Mesothelial cell of epicardium (in vitro differentiated cells): ENCODE measurements at regions not wholly inside any gene's neighbourhood (a gene's known extent, or its start where the extent isn't known, plus 50 kb on each side); places are given as distances from the start of the nearest gene placed in this dataset.

ENCODE experiments used
- DNase-seq, 2 experiments: peaks; one replicate each; pipeline ENCODE4 v3.0.0; 2021; ENCODE audit warnings: low spot score in 2 of 2; ENCODE audit not compliant: unreplicated experiment in 2 of 2
- H3K27ac Mint-ChIP-seq: 2 replicates; pipeline ENCODE4 v1.8.0; 2021; ENCODE audit warnings: mixed read lengths
- H3K27me3 Mint-ChIP-seq: 2 replicates; pipeline ENCODE4 v1.8.0; 2021; ENCODE audit warnings: low read depth, mixed read lengths
- H3K36me3 Mint-ChIP-seq: 2 replicates; pipeline ENCODE4 v1.8.0; 2021; ENCODE audit warnings: mixed read lengths
- H3K4me1 Mint-ChIP-seq: 2 replicates; pipeline ENCODE4 v1.8.0; 2021; ENCODE audit warnings: mixed read lengths
- H3K4me3 Mint-ChIP-seq: 2 replicates; pipeline ENCODE4 v1.8.0; 2021; ENCODE audit warnings: mild to moderate bottlenecking, moderate library complexity, mixed read lengths
- H3K9me3 Mint-ChIP-seq: 2 replicates; pipeline ENCODE4 v1.8.0; 2021; ENCODE audit warnings: mixed read lengths
- TF ChIP-seq, protein P1 (sequence below): fragments of 200-600 bp; sonication (generic); IDR thresholded peaks from one replicate; pipeline ENCODE4 v1.5.0; 2021; ENCODE audit warnings: antibody characterized with exemption; ENCODE audit not compliant: unreplicated experiment

DNA sequence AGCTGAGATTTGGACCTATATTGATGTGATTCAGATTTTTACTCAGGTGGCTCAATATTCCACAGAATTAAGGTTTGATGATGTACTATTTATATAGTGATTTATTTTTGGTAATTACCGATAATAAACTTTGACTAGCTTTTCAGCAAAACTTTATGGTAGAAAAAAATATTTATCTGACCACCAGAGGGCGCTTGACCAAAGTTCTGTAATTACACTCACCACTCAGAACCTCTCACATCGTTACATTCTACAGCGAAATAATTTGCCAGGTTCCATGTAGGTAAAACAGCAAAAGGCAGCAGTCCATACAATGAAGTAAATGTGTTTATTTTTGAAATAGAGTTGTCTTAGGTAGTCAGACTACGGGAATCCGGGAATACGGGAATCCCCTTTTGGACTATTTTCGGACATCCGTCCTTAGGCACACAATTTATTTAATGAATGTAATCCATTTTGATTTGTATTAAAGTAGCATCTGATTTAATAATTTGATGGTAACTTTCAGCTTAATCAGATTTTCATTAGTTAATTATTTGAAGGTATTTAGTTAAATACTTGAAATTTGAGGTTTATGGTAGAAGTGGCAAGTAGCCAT, 143.0 kb upstream of the DDHD1 start:
- TF ChIP-seq, protein P1, sequence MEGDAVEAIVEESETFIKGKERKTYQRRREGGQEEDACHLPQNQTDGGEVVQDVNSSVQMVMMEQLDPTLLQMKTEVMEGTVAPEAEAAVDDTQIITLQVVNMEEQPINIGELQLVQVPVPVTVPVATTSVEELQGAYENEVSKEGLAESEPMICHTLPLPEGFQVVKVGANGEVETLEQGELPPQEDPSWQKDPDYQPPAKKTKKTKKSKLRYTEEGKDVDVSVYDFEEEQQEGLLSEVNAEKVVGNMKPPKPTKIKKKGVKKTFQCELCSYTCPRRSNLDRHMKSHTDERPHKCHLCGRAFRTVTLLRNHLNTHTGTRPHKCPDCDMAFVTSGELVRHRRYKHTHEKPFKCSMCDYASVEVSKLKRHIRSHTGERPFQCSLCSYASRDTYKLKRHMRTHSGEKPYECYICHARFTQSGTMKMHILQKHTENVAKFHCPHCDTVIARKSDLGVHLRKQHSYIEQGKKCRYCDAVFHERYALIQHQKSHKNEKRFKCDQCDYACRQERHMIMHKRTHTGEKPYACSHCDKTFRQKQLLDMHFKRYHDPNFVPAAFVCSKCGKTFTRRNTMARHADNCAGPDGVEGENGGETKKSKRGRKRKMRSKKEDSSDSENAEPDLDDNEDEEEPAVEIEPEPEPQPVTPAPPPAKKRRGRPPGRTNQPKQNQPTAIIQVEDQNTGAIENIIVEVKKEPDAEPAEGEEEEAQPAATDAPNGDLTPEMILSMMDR = peak; percentile 99
- Mint-ChIP-seq H3K27ac (no peak overlapping the region), H3K4me1 (no peaks in the 10 kb centered on the region), H3K36me3 (no peaks in the 10 kb centered on the region), H3K4me3 (no peak overlapping the region), H3K27me3 (no peaks in the 10 kb centered on the region), H3K9me3 (no peaks in the 10 kb centered on the region)
- no peak for DNase-seq

GRCh38 chr14:53295372-53295771, 142.2 kb upstream of the DDHD1 start:
- TF ChIP-seq, protein P1 = no peak
- H3K4me3 Mint-ChIP-seq = no peak overlapping the region
- no peaks in the 10 kb centered on the region for H3K27me3 Mint-ChIP-seq
- no peak overlapping the region for H3K27ac Mint-ChIP-seq
- DNase-seq = no peak
- no peaks in the 10 kb centered on the region for H3K36me3 Mint-ChIP-seq
- H3K9me3 Mint-ChIP-seq = no peaks in the 10 kb centered on the region
- no peaks in the 10 kb centered on the region for H3K4me1 Mint-ChIP-seq

DNA sequence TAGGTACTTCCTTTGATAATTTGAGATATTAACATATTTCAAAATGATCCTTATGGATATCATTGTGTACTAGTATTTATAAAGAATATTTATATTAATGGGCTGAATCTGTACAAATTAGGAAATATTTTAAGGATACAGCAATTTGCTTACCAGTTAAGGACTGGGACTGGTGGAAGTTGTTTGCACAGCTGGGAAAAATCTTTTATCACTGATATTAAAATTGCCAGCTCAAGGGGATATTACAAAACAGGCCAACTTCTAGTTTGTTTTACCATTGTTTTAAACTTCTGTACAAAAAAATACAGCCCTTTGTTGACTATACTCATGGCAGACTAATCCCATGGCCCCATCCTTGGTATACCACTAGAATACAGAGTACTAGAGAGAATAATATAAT, 133.2 kb upstream of the DDHD1 start:
- Mint-ChIP-seq H3K4me1 (peaks cover 2% of the 10 kb centered on the region), H3K4me3 (no peak overlapping the region), H3K9me3 (peaks cover 6% of the 10 kb centered on the region), H3K36me3 (no peaks in the 10 kb centered on the region), H3K27ac (no peak overlapping the region), H3K27me3 (no peaks in the 10 kb centered on the region)
- DNase-seq = no peak
- TF ChIP-seq, protein P1 = no peak

- Mint-ChIP-seq H3K27me3 (no peaks in the 10 kb centered on the region), H3K9me3 (peaks cover 8% of the 10 kb centered on the region), H3K4me3 (no peak overlapping the region), H3K4me1 (peaks cover 2% of the 10 kb centered on the region), H3K36me3 (peaks cover under 1% of the 10 kb centered on the region), H3K27ac (no peak overlapping the region)
- no peak for DNase-seq
- TF ChIP-seq, protein P1 = no peak
Measured at GRCh38 chr14:53285821-53286220, 132.7 kb upstream of the DDHD1 start.

- no peak for DNase-seq
- Mint-ChIP-seq H3K36me3 (peaks cover 3% of the 10 kb centered on the region), H3K4me3 (no peak overlapping the region), H3K4me1 (peaks cover 2% of the 10 kb centered on the region), H3K9me3 (peaks cover 13% of the 10 kb centered on the region), H3K27me3 (no peaks in the 10 kb centered on the region), H3K27ac (no peak overlapping the region)
- TF ChIP-seq, protein P1 = no peak
Measured at GRCh38 chr14:53285064-53285463, 131.9 kb upstream of the DDHD1 start.
